Prostate gland (tissue), 2 donors: ENCODE measurements at regions not wholly inside any gene's neighbourhood (a gene's known extent, or its start where the extent isn't known, plus 50 kb on each side); places are given as distances from the start of the nearest gene placed in this dataset.

Source experiments
- DNase-seq: peaks from one replicate; pipeline ENCODE4 v3.0.0-alpha.2; 2019; ENCODE audit warnings: low spot score
- H3K27ac ChIP-seq, 2 donors: fragments of 200-600 bp; sonication (generic); 2 replicates each; pipeline ENCODE4 v1.5.1; 2017 to 2019
- H3K27me3 ChIP-seq: fragments of 200-600 bp; sonication (generic); replicated peaks from 2 replicates; pipeline ENCODE4 v1.5.1; 2019; ENCODE audit not compliant: insufficient read depth
- H3K36me3 ChIP-seq, 2 donors: fragments of 200-600 bp; sonication (generic); 1 replicate in 1 of 2; 2 replicates in 1 of 2; pipeline versions ENCODE4 v1.5.1 to v1.8.1; 2017 to 2019
- H3K4me1 ChIP-seq: fragments of 200-600 bp; sonication (generic); replicated peaks from 2 replicates; pipeline ENCODE4 v1.5.1; 2019
- H3K4me3 ChIP-seq, 2 donors: fragments of 200-600 bp; sonication (generic); 2 replicates each; pipeline ENCODE4 v1.5.1; 2017 to 2019
- H3K9me3 ChIP-seq: fragments of 200-600 bp; sonication (generic); 2 replicates; pipeline ENCODE4 v1.5.1; 2017
- POLR2A ChIP-seq: fragments of 450-650 bp; IDR thresholded peaks from one replicate; pipeline ENCODE4 v1.6.1; 2016; ENCODE audit warnings: antibody characterized with exemption, mild to moderate bottlenecking
- POLR2AphosphoS5 ChIP-seq: sonication (generic); formaldehyde crosslinking; IDR thresholded peaks from one replicate; pipeline ENCODE4 v1.6.1; 2017; ENCODE audit warnings: antibody characterized with exemption
- WGBS: methylation state at CpG from one replicate; pipeline ENCODE4 v1.1.5; 2018; 5-methylcytosine and 5-hydroxymethylcytosine counted together
- intact Hi-C: fragments of 100-400 bp; cut with DNase I; formaldehyde crosslinking; loops from one replicate; pipeline ENCODE4 v1.14.2; 2022
- TF ChIP-seq, protein P1 (sequence below), 4 experiments: fragments of 200-600 bp in 2 of 4; fragments of 450-650 bp in 2 of 4; sonication (generic) in 2 of 4; IDR thresholded peaks; 1 replicate in 3 of 4; 2 replicates in 1 of 4; pipeline ENCODE4 v1.5.1; 2016 to 2019; ENCODE audit warnings: antibody characterized with exemption in 4 of 4, mild to moderate bottlenecking in 2 of 4, moderate library complexity in 2 of 4

DNA sequence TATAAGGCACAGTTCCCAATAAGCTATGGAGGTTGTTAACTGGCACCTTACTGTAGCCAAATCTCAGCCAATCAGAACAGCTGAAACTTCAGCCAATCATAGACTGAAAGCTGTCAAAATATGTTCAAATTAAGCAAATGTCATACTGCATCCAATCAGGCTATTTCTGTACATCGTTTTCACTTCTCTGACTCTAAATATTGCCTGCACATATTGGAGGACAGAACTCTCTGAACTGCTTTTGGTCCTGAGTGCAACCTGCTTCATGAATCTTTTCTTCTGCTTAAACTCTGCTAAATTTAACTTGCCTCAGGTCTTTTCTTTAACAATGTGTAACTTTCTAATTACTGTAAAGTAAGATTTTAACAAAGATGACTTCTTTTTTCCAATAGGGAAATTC lies 1198.9 kb upstream of the PCDH7 start:
- H3K9me3 ChIP-seq = no peaks in the 10 kb centered on the region
- TF ChIP-seq POLR2A (no peak), POLR2AphosphoS5 (no peak)
- TF ChIP-seq, protein P1, sequence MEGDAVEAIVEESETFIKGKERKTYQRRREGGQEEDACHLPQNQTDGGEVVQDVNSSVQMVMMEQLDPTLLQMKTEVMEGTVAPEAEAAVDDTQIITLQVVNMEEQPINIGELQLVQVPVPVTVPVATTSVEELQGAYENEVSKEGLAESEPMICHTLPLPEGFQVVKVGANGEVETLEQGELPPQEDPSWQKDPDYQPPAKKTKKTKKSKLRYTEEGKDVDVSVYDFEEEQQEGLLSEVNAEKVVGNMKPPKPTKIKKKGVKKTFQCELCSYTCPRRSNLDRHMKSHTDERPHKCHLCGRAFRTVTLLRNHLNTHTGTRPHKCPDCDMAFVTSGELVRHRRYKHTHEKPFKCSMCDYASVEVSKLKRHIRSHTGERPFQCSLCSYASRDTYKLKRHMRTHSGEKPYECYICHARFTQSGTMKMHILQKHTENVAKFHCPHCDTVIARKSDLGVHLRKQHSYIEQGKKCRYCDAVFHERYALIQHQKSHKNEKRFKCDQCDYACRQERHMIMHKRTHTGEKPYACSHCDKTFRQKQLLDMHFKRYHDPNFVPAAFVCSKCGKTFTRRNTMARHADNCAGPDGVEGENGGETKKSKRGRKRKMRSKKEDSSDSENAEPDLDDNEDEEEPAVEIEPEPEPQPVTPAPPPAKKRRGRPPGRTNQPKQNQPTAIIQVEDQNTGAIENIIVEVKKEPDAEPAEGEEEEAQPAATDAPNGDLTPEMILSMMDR (IDR thresholded peaks at IDR 0.05) = no peak
- intact Hi-C loops = no loop called here
- H3K27ac ChIP-seq = no peak overlapping the region
- no peaks in the 10 kb centered on the region for H3K4me1 ChIP-seq
- no peaks in the 10 kb centered on the region for H3K36me3 ChIP-seq
- 88% methylated on average over 1 of the region's 1 CpG for WGBS
- H3K4me3 ChIP-seq = no peak overlapping the region
- H3K27me3 ChIP-seq = no peaks in the 10 kb centered on the region
- DNase-seq = no peak

DNA sequence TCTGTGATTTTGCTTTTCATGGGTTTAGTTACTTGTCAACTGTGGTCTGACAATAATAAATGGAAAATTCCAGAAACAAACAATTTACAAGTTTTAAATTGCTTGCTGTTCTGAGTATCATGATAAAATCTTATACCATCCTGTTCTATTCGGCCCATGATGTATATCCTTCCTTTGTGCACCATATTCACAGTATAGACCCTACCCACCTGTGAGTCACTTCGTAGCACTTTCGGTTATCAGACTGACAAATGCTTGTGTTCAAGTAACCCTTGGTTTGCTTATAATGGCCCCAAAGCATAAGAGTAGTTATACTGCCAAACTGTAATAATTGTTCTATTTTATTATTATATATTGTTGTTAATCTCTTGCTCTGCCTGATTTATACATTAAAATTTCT lies 1183.4 kb upstream of the PCDH7 start:
- Histone ChIP-seq H3K27me3 (no peaks in the 10 kb centered on the region), H3K27ac (no peak overlapping the region), H3K36me3 (no peaks in the 10 kb centered on the region), H3K4me1 (no peaks in the 10 kb centered on the region), H3K4me3 (no peak overlapping the region), H3K9me3 (no peaks in the 10 kb centered on the region)
- DNase-seq = no peak
- WGBS = 75% methylated on average over 3 of the region's 3 CpGs
- no peak for TF ChIP-seq POLR2AphosphoS5
- TF ChIP-seq, protein P1 (IDR thresholded peaks at IDR 0.05) = no peak
- no peak for TF ChIP-seq POLR2A
- intact Hi-C loops = no loop called here

DNA sequence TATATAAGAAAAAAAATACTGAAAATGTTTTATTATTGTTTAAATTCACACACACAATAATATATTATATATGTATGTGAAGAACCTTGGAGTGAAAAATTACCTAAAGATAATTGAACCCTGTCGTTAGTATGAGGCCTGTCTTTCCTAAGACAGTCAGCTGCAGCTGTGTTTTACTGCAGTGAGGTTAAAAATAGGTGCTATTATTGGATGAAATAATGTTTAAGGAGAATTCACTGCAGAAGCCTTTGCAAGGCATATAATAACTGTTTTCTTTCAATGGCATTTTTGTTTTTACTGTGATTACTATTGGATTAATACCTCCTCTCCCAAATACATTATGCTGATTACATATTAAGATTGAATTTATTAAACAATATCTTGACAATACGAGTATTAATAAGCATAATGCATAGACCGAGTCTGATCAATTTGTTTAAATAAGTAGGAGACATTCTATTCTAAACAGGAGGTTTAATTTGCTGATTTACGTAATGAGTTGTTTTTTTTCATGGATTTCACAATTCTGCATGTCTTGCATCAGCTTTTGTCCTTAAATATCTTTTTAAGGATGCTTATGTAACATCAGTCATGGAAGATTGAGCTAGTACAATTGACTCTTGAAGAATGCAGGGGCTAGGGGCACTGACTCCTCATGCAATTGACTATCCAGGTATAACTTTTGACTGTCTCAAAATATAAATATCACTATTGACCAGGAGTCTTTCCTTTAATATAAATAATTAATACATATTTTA lies 1181.1 kb upstream of the PCDH7 start:
- no peak overlapping the region for H3K27ac ChIP-seq
- H3K4me3 ChIP-seq = no peak overlapping the region
- intact Hi-C loops = no loop called here
- no peaks in the 10 kb centered on the region for H3K36me3 ChIP-seq
- DNase-seq = no peak
- H3K9me3 ChIP-seq = no peaks in the 10 kb centered on the region
- no peaks in the 10 kb centered on the region for H3K4me1 ChIP-seq
- H3K27me3 ChIP-seq = no peaks in the 10 kb centered on the region
- TF ChIP-seq POLR2A (no peak), POLR2AphosphoS5 (no peak)
- WGBS = 61% methylated on average over 4 of the region's 4 CpGs

DNA sequence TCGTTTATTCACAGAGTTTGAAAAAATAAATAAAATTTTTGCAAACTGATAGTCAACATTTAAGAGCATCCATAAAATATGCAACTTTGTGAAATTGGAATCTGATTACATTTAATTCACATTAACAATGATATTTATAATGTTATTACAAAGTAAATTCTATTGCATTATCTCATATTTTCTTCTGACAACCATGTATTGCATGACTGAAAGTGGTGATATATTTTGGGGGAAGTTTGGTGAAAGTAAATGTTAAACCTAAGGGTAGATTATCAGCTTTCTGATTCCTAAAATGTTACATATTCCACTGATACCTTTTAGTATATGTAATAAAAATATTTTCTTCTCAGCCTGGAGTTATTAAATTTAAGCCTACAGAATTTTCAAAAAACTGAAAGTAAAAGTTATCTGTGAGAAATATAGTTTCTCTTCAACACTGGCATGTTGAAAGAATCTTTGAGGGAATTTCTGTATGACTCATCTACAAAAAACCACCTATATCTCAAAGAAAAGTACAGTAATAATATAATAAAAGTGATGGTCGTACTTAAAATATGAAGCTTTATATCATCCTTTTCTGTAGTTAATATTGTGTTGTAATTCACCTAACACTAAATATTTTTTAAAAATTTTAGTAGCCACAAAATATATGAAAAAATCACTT lies 1179.6 kb upstream of the PCDH7 start:
- Histone ChIP-seq H3K27me3 (no peaks in the 10 kb centered on the region), H3K4me1 (no peaks in the 10 kb centered on the region), H3K36me3 (no peaks in the 10 kb centered on the region), H3K9me3 (no peaks in the 10 kb centered on the region), H3K27ac (no peak overlapping the region), H3K4me3 (no peak overlapping the region)
- 85% methylated on average over 2 of the region's 2 CpGs for WGBS
- TF ChIP-seq, protein P1 (IDR thresholded peaks at IDR 0.05) = no peak
- no peak for TF ChIP-seq POLR2A
- TF ChIP-seq POLR2AphosphoS5 = no peak
- intact Hi-C loops = no loop called here
- no peak for DNase-seq

DNA sequence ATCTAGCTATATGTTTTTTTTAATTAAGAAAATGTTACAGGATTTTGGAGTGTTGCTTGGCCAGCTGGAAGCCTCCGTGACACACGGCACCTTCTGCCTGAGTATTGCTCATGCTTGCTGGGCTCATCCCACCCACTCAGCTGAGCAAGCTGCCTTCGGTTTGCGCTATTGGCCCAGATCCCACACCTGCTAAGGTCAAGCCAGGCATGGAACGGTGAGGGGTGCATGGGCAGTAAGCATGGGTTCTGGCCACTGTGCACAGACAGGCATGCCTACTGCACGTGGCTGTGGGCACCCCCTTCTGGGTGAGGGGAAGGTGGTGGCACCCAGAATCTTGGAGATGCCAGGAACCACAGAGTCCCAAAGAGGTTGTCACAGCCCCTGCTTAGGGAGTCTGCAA lies 1178.4 kb upstream of the PCDH7 start:
- Histone ChIP-seq H3K9me3 (no peaks in the 10 kb centered on the region), H3K4me1 (no peaks in the 10 kb centered on the region), H3K27me3 (no peaks in the 10 kb centered on the region), H3K4me3 (no peak overlapping the region), H3K36me3 (no peaks in the 10 kb centered on the region), H3K27ac (no peak overlapping the region)
- no peak for DNase-seq
- 97% methylated on average over 6 of the region's 6 CpGs for WGBS
- TF ChIP-seq POLR2A = no peak
- no peak for TF ChIP-seq POLR2AphosphoS5
- TF ChIP-seq, protein P1 (IDR thresholded peaks at IDR 0.05) = no peak
- intact Hi-C loops = no loop called here
